ENCODE measurements at regions not wholly inside any gene's neighbourhood (a gene's known extent, or its start where the extent isn't known, plus 50 kb on each side); places are given as distances from the start of the nearest gene placed in this dataset.

GRCh38 chr19:30123119-30123518, 181.1 kb downstream of the URI1 start:
- DNase-seq (ENCODE audit: low spot score) = no peak

DNA sequence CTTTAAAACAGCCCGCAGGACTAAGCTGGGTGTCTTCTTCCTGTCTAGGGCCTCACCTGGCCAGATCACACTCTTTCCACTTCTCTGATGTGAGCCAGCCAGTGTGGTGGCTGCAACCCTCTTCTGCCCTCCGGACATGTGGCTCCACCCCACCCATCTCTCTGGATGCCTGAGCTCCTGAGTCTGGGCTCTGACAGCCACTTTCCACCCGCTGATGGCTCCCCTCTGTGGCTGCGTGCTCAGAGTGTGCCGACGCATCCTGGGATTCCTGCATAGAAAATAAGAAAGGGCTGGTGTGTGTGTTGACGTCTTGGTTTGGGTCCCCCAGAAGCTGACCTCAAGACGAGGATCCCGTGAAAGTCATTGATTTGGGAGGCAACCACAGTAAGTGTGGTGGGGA, 181.6 kb downstream of the URI1 start:
- DNase-seq (ENCODE audit: low spot score) = no peak

- DNase-seq (ENCODE audit: low spot score) = no peak
Observed at GRCh38 chr19:30128211-30128610, 186.2 kb downstream of the URI1 start.

- DNase-seq (ENCODE audit: low spot score) = no peak
Observed at GRCh38 chr19:30130356-30131122, 188.5 kb downstream of the URI1 start.

DNA sequence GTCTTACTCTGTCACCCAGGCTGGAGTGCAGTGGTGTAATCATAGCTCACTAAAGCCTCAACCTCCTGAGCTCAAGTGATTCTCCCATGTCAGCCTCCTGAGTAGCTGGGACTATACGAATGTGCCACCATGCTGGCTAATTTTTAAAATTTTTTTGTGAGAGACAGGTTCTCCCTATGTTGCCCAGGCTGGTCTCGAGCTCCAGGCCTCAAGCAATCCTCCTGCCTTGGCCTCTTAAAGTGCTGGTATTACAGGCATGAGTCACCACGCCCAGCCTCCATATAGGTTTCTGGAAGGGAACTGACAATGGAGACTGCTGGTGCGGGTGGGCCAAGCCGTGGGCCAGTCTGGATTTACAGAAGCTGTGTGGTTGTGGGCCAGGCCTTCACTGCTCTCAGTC, 189.2 kb downstream of the URI1 start:
- DNase-seq (ENCODE audit: low spot score) = no peak

DNA sequence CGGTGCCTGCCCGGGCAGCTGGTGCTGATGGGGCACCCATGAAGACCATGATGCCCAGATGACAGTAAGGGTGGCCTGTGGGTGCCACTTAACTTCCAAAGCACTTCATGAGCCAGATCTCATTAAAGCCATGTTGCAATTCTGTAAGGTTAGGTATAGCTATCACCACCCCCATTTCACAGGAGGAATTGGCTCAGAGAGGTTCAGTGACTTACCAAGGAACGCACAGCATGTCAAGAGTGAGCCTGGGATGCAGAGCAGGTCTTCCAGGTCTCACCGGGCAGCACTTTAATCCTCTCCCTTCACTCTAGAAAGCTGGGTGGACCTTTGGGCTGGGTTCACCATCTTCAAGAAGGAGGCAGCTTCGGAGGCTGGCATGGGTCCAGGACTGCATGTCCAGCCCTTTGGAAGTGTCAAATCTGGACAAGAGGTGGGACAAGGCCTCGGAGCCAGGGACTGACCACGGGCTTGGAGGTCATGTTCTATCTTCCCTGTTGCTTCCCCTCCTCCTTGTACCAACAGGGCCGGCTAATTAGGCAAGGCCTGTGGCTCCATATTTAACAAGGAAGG, 189.8 kb downstream of the URI1 start:
- no peak for DNase-seq (ENCODE audit: low spot score)

- DNase-seq (ENCODE audit: low spot score) = no peak
Observed at GRCh38 chr19:30132343-30133075, 190.5 kb downstream of the URI1 start.

DNA sequence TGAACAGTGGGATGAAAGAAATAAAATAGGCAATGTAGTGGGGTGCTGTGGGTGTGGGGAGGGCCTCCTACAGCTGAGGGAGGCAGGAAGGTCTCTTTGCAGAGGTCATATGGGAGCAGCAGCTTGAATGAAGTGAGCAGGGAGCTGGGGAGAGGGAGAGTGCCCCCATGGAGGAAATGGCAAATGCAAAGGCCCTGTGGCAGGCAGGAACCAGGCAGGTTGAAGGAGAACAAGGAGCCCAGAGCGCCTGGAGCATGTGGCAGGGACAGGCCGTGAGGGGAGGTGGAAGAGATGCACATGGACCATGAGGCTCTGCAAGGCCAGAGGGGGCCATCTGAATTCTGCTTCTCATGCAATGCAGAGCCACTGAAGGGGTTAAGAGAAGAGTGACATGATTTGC, 191.8 kb downstream of the URI1 start:
- DNase-seq (ENCODE audit: low spot score) = no peak

DNA sequence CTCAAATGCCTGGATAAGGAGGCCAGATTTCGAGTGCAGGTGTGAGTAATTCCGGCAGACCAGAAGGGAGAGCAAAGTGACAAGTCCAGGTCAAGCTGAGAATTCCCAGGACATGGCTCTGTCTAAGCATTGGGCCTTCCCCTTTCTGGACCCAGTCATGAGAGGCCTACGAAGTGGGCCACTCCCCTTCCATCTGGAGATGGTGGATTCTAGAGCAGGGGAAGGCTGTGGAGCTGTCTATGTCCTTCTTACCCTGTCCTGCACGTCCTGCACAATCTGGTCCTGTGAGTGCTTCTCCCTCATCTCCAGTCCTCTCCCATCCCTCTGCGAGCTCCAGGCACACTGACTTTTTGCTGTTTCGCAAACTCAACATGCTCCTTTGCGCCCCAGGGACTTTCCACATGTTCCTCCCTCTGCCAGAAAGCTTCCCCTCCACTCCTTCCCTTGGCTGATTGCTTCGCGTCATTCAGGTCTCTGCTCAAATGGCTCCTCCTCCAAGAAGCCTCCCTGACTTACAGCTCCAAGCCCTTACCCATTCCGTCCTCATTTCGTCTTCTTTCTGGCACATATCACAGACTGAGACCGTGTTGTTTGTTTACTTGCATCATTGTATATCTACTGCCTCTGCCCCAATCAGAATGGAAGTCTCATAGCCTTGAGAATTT, 193.2 kb downstream of the URI1 start:
- no peak for DNase-seq (ENCODE audit: low spot score)

DNA sequence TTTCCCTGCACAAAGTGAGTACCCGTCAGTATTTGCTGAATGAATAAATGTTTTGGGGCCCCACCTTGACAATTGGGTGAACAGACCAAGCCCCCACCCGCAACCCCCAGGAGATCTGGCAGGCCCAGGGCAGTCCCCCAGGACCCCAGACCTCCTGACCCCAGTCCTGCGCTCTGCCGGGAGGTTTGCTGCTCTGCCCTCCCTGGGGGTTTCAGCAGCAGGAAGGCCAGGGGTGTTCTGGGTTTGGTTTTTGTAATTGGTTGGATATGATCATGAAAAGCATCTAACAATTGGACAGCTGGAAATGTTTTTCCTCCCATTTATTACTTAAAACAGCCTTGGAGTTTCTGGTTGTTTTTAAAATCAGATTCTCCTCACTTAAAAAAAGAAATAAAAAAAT, 193.8 kb downstream of the URI1 start:
- DNase-seq (ENCODE audit: low spot score) = no peak

GRCh38 chr19:30136611-30137195, 194.7 kb downstream of the URI1 start:
- DNase-seq (ENCODE audit: low spot score) = no peak

GRCh38 chr19:30137747-30138146, 195.7 kb downstream of the URI1 start:
- no peak for DNase-seq (ENCODE audit: low spot score)

DNA sequence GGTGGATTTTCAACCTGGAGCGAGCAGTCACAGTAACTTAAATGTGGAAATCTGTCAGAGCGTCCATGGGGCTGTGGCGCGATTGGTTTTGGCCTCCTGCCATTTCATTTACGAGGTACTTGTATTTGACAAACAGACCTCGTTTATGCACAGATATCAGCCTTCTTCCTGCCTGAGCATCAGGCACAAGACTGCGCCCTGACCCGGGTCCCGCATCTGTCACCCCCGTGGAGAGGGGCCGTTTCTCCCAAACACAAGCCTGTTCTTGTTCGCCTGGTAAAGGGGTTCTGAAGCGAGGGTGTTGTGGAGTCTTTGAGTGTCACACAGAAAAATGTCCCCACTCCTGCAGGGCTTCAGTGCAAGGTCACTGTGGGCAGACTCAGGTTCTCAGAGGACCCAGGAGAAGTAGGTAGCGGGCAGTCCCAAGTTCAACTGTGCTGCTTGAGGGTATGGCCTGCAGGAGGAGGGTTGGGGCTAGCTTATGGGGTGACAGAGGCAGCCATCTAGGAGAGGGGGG, 202.3 kb downstream of the URI1 start:
- no peak for DNase-seq (ENCODE audit: low spot score)

DNA sequence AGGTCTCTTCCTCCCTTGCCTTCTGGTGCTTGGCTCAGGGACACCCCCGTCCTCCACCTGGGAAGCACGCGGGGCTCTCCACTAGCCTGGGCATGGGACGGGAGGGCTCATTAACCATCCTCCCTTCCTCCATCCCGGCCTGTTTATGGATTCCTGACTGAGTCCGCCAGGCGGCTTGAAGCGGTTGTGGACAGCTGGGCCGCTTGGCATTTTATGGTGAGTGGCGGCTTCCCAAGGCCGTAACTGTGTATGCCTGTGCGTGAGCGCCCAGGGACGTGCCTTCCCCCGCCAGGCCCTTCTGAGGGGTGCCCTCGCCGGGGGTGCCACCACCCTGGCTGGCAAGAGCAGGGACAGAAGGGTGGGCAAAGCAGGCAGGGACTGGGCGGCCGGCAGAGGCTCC, 202.8 kb downstream of the URI1 start:
- DNase-seq (ENCODE audit: low spot score) = no peak

DNA sequence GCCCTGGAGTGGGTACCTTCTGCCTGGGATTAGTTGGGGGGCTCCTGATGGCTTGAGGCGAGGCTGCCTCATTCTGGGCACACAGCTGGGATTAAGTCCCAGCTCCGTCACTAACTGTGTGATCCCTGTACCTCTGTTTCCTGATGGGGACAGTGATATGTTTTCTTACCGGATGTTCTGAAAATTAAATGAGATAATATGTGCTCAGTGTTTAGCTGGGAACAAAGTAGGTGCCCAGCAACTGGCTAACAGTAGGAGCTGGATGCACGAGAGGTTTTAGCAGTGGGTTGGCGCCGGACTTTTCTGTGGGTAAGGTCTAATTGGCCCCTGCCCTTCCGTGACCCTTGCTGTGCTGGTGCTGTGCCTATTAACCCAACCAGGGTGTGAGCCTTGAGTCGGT, 203.4 kb downstream of the URI1 start:
- no peak for DNase-seq (ENCODE audit: low spot score)

DNA sequence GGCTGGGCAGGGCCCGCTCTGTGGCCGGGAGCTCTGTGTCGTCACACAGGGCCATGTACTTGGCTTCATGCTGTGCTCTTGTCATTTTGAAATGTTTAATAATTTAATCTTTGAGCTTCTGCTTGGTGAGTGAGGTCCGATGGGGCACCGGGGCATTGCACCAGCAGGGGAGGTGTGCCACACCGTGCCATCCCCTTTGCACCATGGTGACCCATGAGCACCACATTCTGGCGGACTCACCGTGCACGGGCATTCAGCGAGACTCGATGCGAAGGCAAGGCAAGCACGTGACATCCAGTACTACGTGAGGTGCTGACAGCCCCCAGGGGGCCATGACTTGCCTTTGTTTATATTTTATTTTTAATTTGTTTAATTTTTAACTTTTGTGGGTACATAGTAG, 204.3 kb downstream of the URI1 start:
- DNase-seq (ENCODE audit: low spot score) = no peak

- no peak for DNase-seq (ENCODE audit: low spot score)
Observed at GRCh38 chr19:30148039-30148790, 206.2 kb downstream of the URI1 start.

DNA sequence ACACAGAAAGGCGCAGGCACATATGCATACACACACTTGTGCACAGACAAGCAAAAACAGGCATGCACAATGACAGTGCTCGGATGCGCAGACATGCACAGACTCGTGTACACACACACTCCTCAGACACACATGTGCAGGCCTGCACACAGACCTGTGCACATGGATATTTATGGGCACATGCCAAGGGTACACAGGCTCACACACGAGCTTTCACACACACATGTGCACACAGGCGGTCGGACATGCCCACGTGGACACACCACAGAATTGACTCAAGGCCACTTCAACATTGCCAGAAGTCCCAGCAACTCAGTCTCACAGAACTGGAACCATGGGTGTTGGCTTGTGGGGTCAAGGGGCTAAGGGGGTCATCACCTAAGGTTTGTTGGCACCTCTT, 206.8 kb downstream of the URI1 start:
- DNase-seq (ENCODE audit: low spot score) = no peak

GRCh38 chr19:30149300-30149699, 207.3 kb downstream of the URI1 start:
- no peak for DNase-seq (ENCODE audit: low spot score)

DNA sequence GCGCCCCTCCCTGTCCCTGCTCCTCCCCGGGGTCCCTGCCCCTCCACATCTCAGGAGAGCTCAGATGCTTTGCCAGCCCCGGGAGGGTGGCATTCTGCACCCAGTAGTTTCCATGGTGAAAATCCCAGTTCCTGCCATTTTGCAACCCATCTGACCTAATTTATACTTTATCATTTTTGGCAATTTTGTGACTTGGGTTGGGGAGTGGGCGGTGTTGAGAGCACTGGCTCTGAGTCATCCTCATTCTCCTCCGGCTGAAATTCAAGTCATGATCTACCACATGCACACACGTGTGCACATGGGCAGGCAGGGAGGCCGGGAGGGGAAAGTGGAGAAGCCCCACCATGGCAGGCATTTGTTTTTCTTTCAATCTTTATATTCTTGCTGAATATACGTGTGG, 208.6 kb downstream of the URI1 start:
- DNase-seq (ENCODE audit: low spot score) = no peak

DNA sequence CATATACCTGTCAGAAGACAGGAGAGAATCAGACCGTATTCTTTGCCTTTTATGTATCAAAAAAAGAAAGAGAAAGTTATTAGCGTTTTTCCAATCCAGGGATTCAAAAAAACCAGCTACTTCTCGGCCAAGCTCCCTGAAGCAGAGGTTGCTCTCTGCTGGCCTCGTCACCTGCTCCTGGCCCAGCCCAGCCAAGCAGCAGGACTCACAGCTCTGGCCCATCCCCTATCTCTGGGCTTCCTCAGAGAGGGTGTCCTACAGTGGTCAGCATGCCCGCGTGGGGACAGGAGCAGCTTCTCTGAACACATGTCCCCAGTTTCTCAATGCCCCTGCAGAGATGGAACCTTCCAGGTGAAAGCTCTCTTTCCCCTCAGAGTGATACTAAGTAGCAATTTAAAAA, 209.0 kb downstream of the URI1 start:
- no peak for DNase-seq (ENCODE audit: low spot score)
